ENCODE measurements at regions not wholly inside any gene's neighbourhood (a gene's known extent, or its start where the extent isn't known, plus 50 kb on each side); places are given as distances from the start of the nearest gene placed in this dataset.

GRCh38 chr6:146898888-146899227 is 300.1 kb downstream of the ADGB start:
- TF ChIP-seq CTCF (IDR thresholded peaks at IDR 0.05): no peak
- TF ChIP-seq POLR2A (IDR thresholded peaks at IDR 0.05): no peak

All from esophagus squamous epithelium (tissue), 4 donors.